GM20431 (cell line): ENCODE measurements at regions not wholly inside any gene's neighbourhood (a gene's known extent, or its start where the extent isn't known, plus 50 kb on each side); places are given as distances from the start of the nearest gene placed in this dataset.

Source experiments
- in situ Hi-C: fragments of 300-500 bp; cut with MseI, MboI; formaldehyde crosslinking; loops from one replicate; pipeline ENCODE4 v1.15.0; 2020; ENCODE audit warnings: low sequenced_read_pairs; ENCODE audit not compliant: unreplicated experiment

GRCh38 chr6:88499845-88500699, 333.9 kb upstream of the CNR1 start:
- in situ Hi-C loops, result loop anchor here (25.0 kb wide), 1 partner anchor 563 kb away; no protein-coding TSS in a partner anchor

GRCh38 chr6:88499436-88499835, 333.3 kb upstream of the CNR1 start:
- in situ Hi-C loops, result loop anchor here (25.0 kb wide), 1 partner anchor 562 kb away; no protein-coding TSS in a partner anchor

GRCh38 chr6:88497403-88497802, 331.3 kb upstream of the CNR1 start:
- in situ Hi-C loops, result loop anchor here (25.0 kb wide), 1 partner anchor 560 kb away; no protein-coding TSS in a partner anchor

DNA sequence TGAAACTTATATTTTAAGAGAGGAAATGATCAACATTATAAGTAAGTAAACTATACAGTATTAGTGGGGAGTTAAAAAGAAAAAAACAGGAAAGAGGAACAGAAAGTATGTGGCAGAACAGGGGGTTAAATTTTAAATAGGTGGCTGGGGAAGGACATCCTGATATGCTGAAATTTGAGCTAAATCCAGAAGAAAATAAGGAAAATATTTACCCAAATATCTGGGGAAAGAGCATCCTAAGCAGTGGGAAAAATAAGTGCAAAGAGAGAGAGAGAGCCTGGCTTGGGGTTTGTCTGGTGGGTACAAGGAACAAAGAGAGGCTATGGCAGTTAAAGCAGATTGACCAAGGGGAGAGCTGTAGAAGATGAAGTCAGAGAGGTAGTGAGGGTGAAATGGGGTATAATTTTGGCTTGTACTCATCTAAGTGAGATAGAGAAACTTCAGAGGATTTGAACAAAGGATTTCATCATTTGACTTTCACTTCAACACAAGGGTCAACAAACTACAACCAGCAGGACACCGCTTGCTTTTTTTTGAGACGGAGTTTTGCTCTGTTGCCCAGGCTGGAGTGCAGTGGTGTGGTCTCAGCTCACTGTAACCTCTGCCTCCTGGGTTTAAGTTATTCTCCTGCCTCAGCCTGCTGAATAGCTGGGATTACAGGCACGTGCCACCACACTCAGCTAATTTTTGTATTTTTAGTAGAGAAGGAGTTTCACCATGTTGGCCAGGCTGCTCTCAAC, 328.4 kb upstream of the CNR1 start:
- in situ Hi-C loops, result loop anchor here (25.0 kb wide), 1 partner anchor 557 kb away; no protein-coding TSS in a partner anchor

GRCh38 chr6:88493717-88494116, 327.6 kb upstream of the CNR1 start:
- in situ Hi-C loops, result loop anchor here (25.0 kb wide), 1 partner anchor 556 kb away; no protein-coding TSS in a partner anchor

GRCh38 chr6:88492824-88493223, 326.7 kb upstream of the CNR1 start:
- in situ Hi-C loops, result loop anchor here (25.0 kb wide), 1 partner anchor 556 kb away; no protein-coding TSS in a partner anchor

DNA sequence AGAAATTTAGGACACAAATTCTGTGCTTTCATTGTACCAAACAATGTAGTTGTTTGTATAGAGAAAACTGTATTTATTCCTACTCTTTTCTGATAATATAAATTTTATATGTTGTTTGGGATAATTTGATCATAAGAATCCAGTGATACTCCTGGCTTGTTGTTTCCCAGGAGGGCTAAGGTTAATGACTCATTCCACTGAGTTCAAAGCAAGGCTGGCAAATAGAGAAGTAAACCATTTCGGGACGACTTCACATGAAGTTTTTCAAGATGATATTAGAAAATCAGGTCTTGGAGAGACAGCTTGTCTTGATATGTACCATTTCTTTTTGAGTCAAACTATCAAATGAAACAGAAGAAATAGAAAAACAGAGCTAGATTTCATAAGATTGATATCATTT, 326.1 kb upstream of the CNR1 start:
- in situ Hi-C loops, result loop anchor here (25.0 kb wide), 1 partner anchor 555 kb away; no protein-coding TSS in a partner anchor

DNA sequence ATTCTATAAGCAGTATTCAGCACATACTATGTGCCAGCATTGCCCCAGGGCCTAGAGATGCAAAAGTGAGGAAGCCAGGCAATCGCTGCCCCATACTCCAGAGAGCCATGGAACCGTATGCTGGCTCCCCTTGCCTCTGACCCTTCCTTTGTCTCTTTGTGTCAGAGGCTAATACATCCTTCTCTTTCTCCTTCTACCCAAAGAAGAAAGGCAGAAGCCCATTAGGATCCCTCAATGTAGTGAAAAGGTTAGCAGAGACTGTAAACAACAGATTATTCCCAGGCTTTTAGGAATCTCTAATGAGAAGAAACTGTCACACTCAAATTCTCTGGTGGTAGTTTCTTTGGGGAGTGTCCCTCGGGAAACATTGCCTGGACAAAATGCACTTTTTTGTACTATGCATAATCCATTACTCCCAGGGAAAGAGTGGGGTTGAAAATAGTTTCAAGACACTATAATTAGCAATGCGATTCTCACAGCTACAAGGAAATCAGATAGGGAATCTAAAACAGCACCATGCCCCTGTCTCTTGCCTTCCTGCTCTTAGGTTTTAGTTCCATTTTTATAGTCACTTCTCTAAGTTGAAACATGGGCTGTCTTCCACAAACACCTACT, 325.2 kb upstream of the CNR1 start:
- in situ Hi-C loops, result loop anchor here (25.0 kb wide), 1 partner anchor 554 kb away; no protein-coding TSS in a partner anchor

- in situ Hi-C loops, result loop anchor here (25.0 kb wide), 1 partner anchor 554 kb away; no protein-coding TSS in a partner anchor
These were observed 324.7 kb upstream of the CNR1 start for GRCh38 chr6:88490908-88491264.

GRCh38 chr6:88490195-88490907, 324.2 kb upstream of the CNR1 start:
- in situ Hi-C loops, result loop anchor here (25.0 kb wide), 1 partner anchor 553 kb away; no protein-coding TSS in a partner anchor

GRCh38 chr6:88483424-88483823, 317.3 kb upstream of the CNR1 start:
- in situ Hi-C loops, result loop anchor here (25.0 kb wide), 1 partner anchor 546 kb away; no protein-coding TSS in a partner anchor

DNA sequence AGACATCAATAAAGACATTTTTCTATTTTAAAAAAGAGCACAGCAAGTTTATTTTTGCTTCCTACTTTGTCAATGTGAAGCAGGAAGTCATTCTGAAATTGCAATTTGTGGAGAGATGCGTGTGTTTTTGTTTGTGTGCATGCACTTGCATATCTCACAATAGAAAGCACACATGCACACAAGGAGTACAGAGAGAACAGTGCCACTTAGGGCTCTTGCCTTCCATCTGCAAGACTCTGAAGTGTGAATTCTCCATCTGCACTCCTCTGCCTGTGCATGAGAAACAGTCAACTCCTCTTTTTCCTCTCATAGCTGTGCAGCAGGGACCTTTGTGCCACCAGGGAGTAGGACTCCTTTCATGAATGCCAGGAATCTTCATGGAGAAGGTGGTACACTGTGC, 316.3 kb upstream of the CNR1 start:
- in situ Hi-C loops, result loop anchor here (25.0 kb wide), 1 partner anchor 545 kb away; no protein-coding TSS in a partner anchor

GRCh38 chr6:88481519-88481918, 315.4 kb upstream of the CNR1 start:
- in situ Hi-C loops, result loop anchor here (25.0 kb wide), 1 partner anchor 544 kb away; no protein-coding TSS in a partner anchor

GRCh38 chr6:88480816-88481215, 314.7 kb upstream of the CNR1 start:
- in situ Hi-C loops, result loop anchor here (25.0 kb wide), 1 partner anchor 544 kb away; no protein-coding TSS in a partner anchor

DNA sequence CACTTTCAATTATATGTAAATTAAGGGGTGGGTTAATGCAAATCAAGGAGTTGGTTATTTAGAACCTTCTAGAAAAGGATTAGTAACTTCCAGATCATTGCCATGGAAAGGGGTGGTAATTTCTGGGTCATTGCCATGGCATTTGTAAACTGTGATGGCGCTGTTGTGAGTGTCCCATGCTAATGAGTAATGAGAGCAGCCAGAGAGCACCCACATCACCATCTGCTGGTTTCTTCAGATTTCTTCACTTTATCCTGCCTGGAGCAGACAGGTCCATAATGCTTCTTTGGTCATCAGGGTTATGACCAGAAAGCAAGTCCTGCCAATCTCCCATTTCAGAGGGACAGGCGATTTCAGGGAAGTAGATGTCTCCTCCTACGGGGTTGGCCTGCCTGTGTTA, 311.3 kb upstream of the CNR1 start:
- in situ Hi-C loops, result loop anchor here (25.0 kb wide), 1 partner anchor 540 kb away; no protein-coding TSS in a partner anchor

- in situ Hi-C loops, result loop anchor here (25.0 kb wide), 1 partner anchor 539 kb away; no protein-coding TSS in a partner anchor
These were observed 310.2 kb upstream of the CNR1 start for GRCh38 chr6:88476388-88476787.

- in situ Hi-C loops, result loop anchor here (25.0 kb wide), 1 partner anchor 537 kb away; no protein-coding TSS in a partner anchor
These were observed 308.6 kb upstream of the CNR1 start for GRCh38 chr6:88474720-88475119.

DNA sequence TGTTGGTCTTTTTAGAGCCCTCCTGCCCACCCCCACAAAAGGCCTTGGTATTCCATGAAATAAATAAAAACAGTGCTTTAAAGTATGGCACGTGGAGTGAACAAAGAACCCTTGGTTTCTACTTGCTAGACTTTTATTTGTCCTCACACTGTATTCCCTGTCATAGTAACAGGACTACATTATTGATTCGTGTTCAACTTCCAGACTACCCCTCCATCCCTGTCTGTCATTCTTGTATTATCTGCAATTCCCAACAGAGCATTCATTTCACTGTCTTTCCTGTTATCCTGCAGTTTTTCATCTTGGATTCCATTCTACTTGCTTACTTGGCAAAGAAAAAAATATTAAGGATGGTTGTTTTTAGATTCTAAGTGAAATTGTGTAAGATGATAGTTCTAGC, 307.4 kb upstream of the CNR1 start:
- in situ Hi-C loops, result no loop called here

DNA sequence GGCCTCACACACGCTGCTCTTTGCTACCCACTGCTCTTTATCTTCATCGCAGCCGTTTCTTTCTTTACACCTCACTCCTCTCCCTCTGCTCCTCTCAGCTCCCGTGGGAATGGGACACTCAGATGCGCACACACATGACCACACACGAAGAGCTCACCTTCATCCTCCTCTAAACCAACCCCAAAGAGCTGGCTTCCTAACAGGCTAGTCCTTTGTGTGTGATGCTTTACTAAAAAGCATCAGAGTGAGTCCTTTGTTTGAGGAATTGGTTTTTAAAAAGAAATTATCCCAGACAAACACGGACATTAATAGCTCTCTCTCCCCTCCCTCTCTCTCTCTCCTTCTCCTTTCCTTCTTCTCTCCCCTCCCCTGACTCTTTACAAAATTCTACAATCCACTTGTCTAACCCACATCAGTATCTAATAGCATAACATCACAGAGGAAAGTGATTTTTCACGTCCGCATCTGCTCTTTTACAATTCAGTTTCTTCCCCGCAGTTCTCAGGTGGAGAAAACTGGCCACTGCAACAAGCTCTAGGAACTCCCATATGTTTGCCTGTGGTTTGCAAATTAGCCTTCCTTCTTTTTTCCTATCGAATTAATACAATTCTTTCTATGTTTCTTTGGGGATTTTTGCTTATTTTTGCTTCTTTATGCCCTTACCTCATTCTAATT, 306.8 kb upstream of the CNR1 start:
- in situ Hi-C loops, result no loop called here
